B cell (primary cell): ENCODE measurements at regions not wholly inside any gene's neighbourhood (a gene's known extent, or its start where the extent isn't known, plus 50 kb on each side); places are given as distances from the start of the nearest gene placed in this dataset.

Experiments
- CTCF ChIP-seq: fragments of 200-600 bp; IDR thresholded peaks from one replicate; pipeline ENCODE4 v1.8.0; 2022; ENCODE audit warnings: antibody characterized with exemption, mild to moderate bottlenecking
- EZH2 ChIP-seq: IDR thresholded peaks from 2 replicates; pipeline ENCODE4 v1.6.1; 2012; ENCODE audit warnings: borderline replicate concordance, low read depth, mild to moderate bottlenecking, moderate library complexity, low read length; ENCODE audit not compliant: insufficient read depth, poor library complexity, severe bottlenecking

DNA sequence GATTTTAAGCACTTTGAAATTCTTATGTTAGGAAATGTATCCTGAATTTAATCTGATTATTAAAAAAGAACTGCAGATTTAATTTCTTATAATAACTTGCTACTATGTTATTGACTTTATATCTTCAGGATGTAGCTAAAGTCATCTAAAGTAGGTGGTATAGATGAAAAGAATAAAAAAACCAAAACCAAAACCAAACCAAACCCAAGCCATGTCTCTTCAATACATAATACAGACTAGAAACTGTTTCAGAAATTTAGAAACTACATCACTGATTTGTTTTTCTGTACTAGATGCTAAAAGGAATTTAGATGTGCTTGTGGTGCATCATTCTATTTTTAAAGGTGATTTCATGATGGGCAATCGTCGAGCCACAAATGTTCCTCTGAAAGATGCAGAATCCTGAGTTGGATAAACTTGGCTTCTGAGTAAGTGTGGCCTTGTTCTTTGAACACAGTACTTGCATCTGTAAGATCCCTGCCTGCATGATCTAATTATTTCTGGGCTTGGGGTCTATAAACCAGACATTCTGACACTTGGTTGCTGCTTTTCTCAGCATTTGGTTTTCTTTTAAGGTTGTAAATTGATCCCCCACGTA lies 287.1 kb upstream of the SUCLG2 start:
- no peak for TF ChIP-seq CTCF
- no peak for TF ChIP-seq EZH2
